Neural crest cell (in vitro differentiated cells): ENCODE measurements at regions not wholly inside any gene's neighbourhood (a gene's known extent, or its start where the extent isn't known, plus 50 kb on each side); places are given as distances from the start of the nearest gene placed in this dataset.

Source experiments
- DNase-seq: peaks from one replicate; pipeline ENCODE4 v3.0.0; 2021; ENCODE audit warnings: low read depth, mixed read lengths, low spot score
- H3K27ac Mint-ChIP-seq: one replicate; pipeline ENCODE4 v1.8.0; 2021; ENCODE audit warnings: mild to moderate bottlenecking, mixed read lengths; ENCODE audit not compliant: unreplicated experiment
- H3K27me3 Mint-ChIP-seq: 2 replicates; pipeline ENCODE4 v1.8.0; 2021; ENCODE audit warnings: low read depth, mild to moderate bottlenecking, mixed read lengths
- H3K36me3 Mint-ChIP-seq: 2 replicates; pipeline ENCODE4 v1.8.0; 2021; ENCODE audit warnings: low read depth, mild to moderate bottlenecking, mixed read lengths
- H3K4me1 Mint-ChIP-seq: 2 replicates; pipeline ENCODE4 v1.8.0; 2021; ENCODE audit warnings: mixed read lengths
- H3K4me3 Mint-ChIP-seq: one replicate; pipeline ENCODE4 v1.8.0; 2021; ENCODE audit warnings: mild to moderate bottlenecking, mixed read lengths
- H3K9me3 Mint-ChIP-seq: 2 replicates; pipeline ENCODE4 v1.8.0; 2021; ENCODE audit warnings: mixed read lengths
- TF ChIP-seq, protein P1 (sequence below): fragments of 200-600 bp; sonication (generic); conservative IDR thresholded peaks from 2 replicates; pipeline ENCODE4 v1.5.0; 2021; ENCODE audit warnings: antibody characterized with exemption, mild to moderate bottlenecking

DNA sequence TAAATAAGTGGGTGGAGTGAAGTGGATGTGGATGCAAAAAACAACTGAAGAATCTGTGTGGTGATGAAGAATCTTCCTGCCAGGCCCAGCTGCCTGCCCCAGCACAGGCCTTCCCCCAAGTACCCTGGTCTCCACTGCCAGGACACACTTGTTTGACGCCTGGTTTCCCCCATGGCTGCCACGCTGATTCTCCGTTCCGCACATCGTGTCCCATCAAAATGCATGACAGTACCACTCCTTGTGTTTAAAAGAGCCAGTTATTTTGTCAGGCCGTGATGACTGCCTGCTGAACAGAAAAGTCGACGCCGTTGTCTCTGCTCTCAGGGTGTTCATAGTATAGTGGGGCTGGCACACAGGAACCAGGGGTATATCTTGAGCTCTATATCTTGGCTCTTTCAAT lies 50.3 kb upstream of the KYNU start:
- Mint-ChIP-seq H3K27me3 (no peaks in the 10 kb centered on the region), H3K9me3 (no peaks in the 10 kb centered on the region), H3K27ac (no peak overlapping the region), H3K4me1 (peaks cover 7% of the 10 kb centered on the region), H3K36me3 (no peaks in the 10 kb centered on the region), H3K4me3 (no peak overlapping the region)
- TF ChIP-seq, protein P1, sequence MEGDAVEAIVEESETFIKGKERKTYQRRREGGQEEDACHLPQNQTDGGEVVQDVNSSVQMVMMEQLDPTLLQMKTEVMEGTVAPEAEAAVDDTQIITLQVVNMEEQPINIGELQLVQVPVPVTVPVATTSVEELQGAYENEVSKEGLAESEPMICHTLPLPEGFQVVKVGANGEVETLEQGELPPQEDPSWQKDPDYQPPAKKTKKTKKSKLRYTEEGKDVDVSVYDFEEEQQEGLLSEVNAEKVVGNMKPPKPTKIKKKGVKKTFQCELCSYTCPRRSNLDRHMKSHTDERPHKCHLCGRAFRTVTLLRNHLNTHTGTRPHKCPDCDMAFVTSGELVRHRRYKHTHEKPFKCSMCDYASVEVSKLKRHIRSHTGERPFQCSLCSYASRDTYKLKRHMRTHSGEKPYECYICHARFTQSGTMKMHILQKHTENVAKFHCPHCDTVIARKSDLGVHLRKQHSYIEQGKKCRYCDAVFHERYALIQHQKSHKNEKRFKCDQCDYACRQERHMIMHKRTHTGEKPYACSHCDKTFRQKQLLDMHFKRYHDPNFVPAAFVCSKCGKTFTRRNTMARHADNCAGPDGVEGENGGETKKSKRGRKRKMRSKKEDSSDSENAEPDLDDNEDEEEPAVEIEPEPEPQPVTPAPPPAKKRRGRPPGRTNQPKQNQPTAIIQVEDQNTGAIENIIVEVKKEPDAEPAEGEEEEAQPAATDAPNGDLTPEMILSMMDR: no peak
- DNase-seq: no peak

DNA sequence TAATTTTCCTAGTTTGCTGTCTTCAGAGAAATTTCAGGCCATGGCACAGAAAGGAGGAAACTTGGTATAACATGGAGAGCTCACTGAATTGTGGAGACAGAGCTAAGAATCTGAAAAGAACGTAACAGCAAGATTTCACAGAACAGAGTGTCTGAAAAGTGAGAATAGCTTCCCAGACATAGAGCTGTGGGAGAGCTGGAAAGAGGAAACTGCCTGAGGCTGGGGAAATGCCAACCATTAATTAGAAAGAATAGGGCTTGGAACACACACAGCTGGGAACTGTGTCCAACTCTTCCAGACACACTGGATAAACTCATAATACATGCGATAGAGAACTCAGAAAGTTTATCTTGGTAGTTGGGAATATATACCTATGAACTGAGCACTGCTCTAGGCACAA lies 51.6 kb upstream of the KYNU start:
- TF ChIP-seq, protein P1: no peak

DNA sequence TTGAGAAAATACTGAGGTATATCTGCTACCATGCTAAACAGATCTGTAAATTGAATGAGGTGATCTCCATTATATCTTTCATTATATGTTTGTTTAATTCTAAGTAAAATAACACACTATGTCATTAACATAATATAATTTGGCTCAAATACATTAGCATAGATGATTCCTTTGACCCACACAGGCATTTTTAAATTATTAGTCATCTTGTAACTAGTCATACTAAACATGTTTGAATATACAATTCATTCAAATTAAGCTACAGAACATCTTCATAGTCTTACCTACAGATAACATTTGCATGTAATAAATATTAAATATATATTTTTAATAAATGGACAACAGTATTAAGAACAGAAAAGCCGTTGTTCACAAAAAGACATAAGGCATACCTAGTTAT lies 52.7 kb upstream of the KYNU start:
- TF ChIP-seq, protein P1: no peak
- no peaks in the 10 kb centered on the region for H3K9me3 Mint-ChIP-seq
- no peak for DNase-seq
- no peaks in the 10 kb centered on the region for H3K27me3 Mint-ChIP-seq
- H3K4me3 Mint-ChIP-seq: no peak overlapping the region
- no peak overlapping the region for H3K27ac Mint-ChIP-seq
- peaks cover 7% of the 10 kb centered on the region for H3K4me1 Mint-ChIP-seq
- no peaks in the 10 kb centered on the region for H3K36me3 Mint-ChIP-seq

More for the DNA sequence above, 51.6 kb upstream of the KYNU start:
- no peaks in the 10 kb centered on the region for H3K36me3 Mint-ChIP-seq
- no peak for DNase-seq
- no peaks in the 10 kb centered on the region for H3K9me3 Mint-ChIP-seq
- no peak overlapping the region for H3K4me3 Mint-ChIP-seq
- H3K27ac Mint-ChIP-seq: no peak overlapping the region
- no peaks in the 10 kb centered on the region for H3K27me3 Mint-ChIP-seq
- peaks cover 7% of the 10 kb centered on the region for H3K4me1 Mint-ChIP-seq

DNA sequence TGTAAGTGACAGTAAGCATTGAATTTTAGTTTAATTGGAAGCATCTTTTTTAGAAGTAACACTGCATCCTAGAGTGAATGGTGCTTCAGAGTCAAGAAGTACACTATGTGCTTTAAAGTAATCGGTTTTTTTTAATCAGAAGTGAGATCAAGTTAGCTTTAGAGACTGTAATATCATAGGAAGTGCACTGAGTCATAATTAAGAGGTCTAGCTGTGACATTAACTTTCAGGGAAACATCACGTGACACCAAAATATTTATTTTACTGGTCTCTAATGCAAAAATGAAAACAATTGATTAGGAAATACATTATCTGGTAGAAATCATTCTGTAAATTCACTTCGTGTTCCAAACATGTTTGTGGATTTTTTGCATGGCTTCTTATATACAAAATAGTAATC lies 55.3 kb upstream of the KYNU start:
- no peak overlapping the region for H3K27ac Mint-ChIP-seq
- TF ChIP-seq, protein P1: no peak
- peaks cover 2% of the 10 kb centered on the region for H3K9me3 Mint-ChIP-seq
- no peaks in the 10 kb centered on the region for H3K36me3 Mint-ChIP-seq
- no peak overlapping the region for H3K4me3 Mint-ChIP-seq
- no peaks in the 10 kb centered on the region for H3K27me3 Mint-ChIP-seq
- H3K4me1 Mint-ChIP-seq: peaks cover 7% of the 10 kb centered on the region
- no peak for DNase-seq

DNA sequence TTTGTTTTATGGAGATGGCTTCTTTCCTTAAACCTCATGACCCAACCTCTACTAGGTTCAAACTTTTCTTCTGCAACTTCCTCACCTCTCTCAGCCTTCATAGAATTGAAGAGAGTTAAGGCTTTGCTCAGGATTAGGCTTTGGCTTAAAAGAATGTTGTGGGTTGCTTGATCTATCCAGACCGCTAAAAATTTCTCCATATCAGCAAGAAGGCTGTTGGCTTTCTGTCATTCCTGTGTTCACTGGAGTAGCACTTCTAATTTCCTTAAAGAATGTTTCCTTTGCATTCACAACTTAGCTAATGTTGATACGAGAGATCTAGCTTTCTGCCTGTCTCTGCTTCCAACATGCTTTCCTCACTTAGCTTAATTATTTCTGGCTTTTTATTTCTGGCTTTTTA lies 58.1 kb upstream of the KYNU start:
- TF ChIP-seq, protein P1: no peak
- DNase-seq: no peak
- no peak overlapping the region for H3K27ac Mint-ChIP-seq
- no peaks in the 10 kb centered on the region for H3K4me1 Mint-ChIP-seq
- H3K27me3 Mint-ChIP-seq: no peaks in the 10 kb centered on the region
- peaks cover 2% of the 10 kb centered on the region for H3K9me3 Mint-ChIP-seq
- no peak overlapping the region for H3K4me3 Mint-ChIP-seq
- H3K36me3 Mint-ChIP-seq: no peaks in the 10 kb centered on the region

DNA sequence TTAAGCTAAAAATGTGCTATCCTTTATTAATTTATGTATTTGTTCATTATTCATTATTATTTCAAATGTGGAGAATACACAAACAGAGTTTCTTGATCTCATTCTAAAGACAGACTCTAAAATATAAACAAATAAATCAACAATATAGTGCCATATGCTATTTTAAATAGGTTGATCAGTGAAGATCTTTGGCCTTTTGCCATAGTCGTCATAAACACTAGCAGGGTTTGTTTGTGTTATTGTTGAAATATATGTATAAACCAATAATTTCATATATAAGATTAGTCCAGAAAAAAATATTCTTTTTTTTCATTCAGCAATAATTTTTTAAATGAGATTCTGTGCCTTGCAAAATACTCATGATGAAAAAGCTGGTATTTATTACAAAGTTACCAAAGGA lies 62.1 kb upstream of the KYNU start:
- no peak overlapping the region for H3K27ac Mint-ChIP-seq
- peaks cover 8% of the 10 kb centered on the region for H3K9me3 Mint-ChIP-seq
- no peaks in the 10 kb centered on the region for H3K27me3 Mint-ChIP-seq
- H3K4me1 Mint-ChIP-seq: peaks cover 17% of the 10 kb centered on the region
- no peak overlapping the region for H3K4me3 Mint-ChIP-seq
- peaks cover 7% of the 10 kb centered on the region for H3K36me3 Mint-ChIP-seq
- TF ChIP-seq, protein P1: no peak
- DNase-seq: no peak
